HG03469 (cell line): ENCODE measurements at regions not wholly inside any gene's neighbourhood (a gene's known extent, or its start where the extent isn't known, plus 50 kb on each side); places are given as distances from the start of the nearest gene placed in this dataset.
"Not testable (repeated sequence)": the region's sequence is repeated elsewhere in the genome, so short reads cannot be mapped to it uniquely, and the experiment has no call there.

ENCODE experiments used
- ATAC-seq: cut with Tn5 transposase; IDR thresholded peaks from one replicate; pipeline ENCODE4 v1.9.1; 2021; ENCODE audit warnings: mild to moderate bottlenecking, moderate library complexity, moderate number of reproducible peaks; ENCODE audit not compliant: unreplicated experiment

DNA sequence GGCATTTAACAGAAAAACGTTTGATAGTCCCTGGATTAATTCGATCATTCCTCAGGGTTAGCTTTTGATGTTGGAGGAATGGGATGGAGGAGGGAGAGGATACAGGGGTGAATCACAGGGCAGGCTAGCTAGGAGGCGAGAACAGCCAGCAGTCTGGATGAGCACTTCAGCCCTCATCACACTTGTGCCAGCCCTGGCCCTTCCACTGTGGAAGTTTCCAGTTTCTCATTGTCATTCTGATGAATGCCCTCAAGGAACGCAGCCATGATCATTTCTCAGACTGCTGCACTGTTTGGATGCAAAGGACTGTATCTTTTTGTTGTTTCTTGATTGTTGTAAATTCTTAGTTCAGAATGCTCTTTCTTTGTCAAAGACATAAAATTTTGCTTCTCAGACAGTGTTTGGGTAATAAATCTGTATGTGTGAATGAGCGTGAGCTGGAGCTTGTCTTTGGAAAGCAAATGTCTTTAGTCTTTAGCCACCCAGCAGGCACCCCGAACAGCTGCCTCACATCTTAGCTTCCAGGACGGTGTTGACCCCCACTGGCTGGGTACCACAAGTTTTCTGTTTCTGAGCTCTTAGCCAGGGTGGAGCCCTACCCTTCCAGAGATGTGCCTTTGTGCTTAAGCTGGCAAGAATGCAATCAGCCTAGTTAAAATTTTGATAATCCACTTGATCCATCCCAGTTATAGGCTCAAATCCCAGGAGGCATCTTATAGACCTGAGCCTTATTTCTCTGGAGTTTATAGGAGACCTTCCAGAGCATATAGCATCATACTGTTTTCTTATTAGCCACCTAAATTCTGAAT lies 121.1 kb downstream of the PDCD6IP start:
- no peak for ATAC-seq

DNA sequence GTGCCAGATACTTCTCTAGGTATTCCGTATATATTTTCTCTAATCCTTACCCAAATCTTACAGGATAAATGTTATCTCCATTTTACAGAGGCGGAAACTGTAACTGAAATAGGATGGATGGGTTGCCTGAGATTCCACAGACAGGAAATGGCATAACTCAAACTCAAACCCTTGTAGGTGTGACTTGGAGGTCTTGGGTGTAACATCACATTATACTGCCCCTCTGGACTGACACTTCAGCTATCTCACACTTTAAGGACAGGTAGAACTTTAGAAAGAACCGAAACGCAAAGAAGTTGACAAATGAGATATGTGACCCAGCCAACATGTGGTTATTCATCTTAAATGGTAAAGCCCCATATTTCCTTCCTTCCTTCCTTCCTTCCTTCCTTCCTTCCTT lies 122.1 kb downstream of the PDCD6IP start:
- no peak for ATAC-seq

DNA sequence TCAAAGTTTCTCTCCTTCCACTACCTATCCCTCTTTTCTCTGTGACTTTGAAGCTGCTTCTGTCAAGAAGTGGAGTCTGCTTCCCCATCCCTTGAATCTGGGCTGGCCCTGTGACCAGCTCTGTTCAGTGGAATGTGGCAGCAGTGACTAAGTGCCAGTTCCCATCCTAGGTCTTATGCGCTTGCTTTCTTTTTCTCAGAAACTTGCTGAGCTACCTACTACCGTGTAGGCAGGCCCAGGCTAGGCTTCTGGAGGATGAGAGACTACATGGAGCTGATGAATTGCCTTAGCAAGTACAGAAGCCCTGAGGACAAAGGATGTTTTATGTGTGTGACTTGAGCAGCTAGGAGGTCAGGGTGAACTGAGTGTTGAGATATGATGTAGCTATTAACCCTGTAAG lies 123.2 kb downstream of the PDCD6IP start:
- ATAC-seq = no peak

DNA sequence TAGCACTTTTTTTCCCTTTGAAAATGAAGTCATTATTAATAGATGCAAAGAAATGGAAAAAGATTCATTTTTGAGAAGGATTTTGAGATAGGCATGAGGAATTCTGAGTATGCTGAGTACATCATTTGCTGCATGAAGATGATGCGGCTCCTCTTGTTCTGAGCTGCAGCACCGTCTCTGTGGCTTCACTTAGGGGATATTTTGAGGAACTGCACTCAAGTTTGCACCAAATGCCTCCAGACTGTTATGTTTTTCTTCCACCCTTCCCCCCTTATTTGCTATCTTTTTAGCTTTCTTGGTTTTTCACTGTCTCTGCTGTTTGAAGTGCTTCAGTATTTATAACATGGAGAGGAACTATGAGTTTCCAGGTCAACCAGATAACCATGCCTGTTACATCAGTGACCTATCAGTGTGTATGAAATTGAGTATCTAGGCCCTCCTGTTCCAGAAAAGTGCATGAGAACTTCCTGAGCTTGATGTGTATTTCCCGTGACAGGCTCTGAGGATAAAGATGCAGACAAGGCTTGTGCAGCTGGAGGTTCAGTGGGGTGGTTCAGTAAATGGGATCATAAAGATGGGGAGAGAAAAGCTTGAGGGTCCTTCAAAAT lies 128.7 kb downstream of the PDCD6IP start:
- no peak for ATAC-seq

DNA sequence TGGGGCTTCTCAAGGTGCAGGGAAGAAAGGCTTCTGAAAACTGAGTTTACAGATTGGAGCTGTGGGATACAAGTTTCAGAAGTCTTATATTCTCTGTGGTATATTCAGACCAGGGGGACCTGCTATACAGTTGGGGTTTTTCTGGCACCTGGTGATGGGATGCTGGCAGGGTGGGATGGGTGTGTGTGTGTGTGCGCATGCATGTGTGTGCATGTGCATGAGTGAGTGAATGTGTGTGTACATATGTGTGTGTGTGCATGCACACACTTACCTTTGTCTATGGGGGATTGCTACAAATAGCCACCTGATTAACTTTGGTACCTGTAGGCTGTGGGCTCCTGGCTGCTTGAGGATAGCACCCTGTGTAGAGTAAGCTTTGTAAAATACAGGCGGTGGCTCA lies 131.4 kb downstream of the PDCD6IP start:
- ATAC-seq = no peak

DNA sequence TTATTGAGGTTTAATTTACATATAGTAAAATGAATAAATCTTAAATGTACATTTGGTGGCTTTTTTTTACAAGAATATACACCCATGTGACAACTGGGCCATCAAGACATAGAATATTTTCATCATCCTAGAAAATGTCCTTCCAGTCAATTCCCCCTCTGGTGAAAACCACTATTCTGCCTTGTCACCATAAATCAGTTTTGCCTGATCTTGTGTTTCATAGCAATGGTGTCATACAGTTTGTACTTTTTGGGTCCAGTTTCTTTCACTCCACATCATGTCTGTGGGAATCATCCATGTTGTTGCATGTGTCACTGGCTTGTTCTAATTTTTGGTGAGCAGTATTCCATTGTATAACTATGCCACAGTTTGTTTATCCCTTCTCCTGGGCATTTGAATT lies 133.1 kb downstream of the PDCD6IP start:
- no peak for ATAC-seq

DNA sequence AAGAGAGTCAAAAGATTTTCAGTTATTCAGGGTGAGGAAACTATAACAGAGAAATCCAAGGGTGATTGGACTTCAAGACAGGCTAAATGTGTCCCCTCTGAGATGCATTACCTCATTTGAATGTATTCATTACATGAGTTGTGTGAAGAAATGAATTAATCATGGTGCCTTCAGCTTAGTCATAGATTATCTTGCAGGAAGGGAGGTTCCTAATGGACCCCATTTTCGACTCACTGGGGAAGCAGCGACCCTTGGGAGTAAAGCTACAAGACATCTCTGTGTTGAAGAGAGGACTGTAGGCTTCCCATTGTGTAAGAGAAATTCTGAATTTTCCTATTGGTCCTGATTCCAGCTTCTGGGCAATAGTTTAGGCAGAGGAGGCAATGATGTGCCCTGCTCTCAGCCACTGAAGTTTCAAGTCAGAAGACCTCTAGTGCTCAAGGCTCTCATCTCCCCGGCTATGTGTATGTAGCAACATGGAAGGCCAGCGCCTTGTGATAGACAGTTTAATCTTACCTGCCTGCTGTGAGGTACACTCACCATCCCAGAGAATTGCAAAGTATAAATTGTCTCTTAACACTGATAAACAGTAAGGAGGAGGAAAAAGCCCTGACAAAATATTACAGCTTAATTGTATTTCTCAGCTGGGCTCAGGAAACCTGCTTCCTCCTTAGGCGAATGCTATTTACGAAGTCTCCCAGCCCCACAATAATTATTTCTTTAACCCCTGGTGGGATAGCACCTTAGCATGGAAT lies 133.8 kb downstream of the PDCD6IP start:
- ATAC-seq = no peak

DNA sequence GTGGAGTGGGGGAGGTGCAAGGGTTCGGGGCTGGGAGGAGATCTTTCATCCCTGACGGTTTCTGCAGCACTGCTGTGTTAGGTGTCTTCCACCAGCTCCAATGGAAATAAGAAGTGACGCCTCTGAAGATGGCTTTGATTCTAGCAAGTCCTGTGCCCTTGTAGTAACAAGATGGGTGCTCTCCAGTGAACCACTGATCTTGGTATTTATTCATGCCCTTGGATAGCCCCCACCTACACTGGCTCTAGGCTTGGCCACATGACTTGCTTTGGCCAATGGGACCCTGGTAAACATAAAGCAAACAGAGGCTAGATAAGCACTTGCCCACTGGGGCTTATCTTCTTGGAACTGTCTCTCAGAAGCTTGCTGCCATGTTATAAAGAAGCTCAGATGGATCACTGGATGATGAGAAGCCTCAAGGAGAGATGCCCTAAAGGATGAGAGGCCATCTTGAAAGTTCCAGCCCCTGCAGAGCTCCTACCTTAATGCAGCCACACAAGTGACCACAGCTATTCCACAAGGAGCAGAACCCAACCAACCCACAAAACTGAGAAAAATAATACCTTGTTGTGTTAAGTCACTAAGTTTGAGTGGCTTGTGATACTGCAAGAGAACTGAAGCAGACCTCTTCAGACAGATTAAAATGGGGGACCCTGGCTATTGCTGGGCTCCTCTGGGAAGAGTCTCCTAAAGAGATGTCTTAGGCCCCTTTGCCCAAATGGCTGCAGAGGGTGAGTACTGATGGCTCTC lies 137.9 kb downstream of the PDCD6IP start:
- no peak for ATAC-seq

DNA sequence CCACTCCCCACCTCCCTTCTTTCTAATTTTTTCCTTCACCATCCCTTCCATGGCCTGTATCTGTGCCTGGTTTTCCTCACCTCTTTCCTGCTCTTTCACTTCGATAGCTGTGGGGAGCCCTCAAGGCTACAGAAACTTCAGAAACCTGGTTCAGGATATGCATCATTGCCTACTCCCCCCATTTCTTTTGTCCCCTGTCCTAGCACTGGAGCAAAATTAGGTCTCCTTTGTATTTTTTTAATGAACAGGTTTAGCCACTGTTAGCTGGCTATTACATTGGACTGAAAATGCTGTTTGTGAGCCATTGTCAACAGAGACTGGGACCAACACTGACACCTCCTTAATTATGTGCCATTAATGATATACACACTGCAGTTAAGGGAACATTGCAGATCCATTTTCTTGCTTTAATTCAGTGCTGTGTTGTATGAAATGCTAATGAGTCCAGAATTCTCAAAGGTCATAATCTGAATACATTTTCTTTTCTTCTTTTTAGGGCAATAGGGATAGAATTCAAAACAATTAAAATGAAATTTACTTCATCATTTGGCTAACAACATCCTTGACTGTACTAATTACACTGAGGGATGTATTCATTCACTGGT lies 138.6 kb downstream of the PDCD6IP start:
- ATAC-seq = no peak

DNA sequence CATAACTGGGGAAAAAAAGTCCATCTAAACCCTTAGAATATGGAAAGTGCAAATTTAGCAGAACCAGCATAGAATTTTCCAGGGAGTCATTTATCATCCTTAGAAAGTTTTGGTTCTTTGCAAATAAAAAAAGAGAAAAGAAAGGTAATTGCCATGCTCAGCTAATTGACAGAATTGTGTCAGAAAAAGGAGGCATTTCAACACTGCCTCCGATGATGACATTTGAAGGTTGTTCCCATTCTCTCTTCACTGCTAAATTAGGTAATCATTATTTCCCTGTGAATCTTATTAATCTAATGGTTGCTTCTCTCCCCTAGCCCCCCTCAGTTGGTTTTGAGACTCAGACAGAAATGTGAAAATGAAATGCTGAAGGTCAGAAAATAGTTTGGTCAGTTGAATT lies 139.2 kb downstream of the PDCD6IP start:
- no peak for ATAC-seq

DNA sequence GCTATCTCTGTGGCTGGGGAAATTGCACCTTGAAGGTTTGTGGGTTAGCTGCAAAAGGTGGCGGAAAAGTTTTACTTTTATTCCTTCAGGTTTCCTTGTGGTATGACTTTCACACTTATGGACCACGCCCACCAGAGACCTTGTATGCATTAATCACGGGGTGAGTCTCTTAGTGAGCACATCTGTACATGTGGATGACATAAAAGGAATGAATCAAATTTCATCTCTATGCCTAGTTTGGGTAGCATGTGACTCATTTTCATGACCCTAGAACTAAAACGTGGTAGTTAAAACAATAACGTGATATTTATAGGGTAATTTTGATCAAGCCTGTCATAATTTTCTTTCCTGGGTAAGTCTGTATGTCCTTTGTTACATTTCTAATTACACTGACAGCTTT lies 141.7 kb downstream of the PDCD6IP start:
- no peak for ATAC-seq

DNA sequence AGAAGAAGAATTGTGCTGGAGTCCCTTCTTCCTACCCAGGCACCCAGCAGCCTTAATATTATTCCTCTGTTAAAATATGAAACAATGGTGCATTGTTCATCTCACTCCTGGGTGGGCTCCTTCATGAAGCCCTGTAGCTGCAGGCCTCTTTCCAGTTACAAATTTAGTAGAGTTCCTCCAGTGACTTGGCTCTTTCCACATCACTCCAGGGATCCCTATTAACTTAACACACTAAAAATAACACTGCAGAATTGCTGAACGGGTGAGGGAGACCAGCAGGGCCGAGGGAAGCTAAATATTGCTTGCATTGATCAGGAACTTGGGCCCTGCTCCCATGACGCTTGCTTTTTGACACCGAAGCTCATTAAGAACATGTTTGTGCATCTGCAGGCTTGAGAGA lies 142.3 kb downstream of the PDCD6IP start:
- ATAC-seq = no peak

DNA sequence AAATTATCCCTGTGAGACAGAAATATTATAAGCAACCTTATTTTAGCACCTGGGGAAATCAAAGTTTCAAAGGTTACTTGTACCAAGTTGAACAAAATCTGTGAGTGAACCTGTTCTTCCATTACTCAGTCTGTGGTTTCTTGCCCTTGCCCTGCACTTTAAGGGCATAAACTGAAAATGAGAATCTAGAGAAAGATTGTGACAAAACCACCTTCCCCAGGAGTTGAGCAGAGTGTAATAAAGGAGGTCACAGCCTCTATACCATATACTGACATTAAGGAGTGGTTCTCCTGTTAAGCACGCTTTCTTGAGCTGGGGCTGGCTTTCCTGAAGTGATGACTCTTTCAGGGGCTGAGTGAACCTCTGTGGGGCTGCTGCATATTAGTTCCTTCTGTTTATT lies 143.4 kb downstream of the PDCD6IP start:
- ATAC-seq = no peak

DNA sequence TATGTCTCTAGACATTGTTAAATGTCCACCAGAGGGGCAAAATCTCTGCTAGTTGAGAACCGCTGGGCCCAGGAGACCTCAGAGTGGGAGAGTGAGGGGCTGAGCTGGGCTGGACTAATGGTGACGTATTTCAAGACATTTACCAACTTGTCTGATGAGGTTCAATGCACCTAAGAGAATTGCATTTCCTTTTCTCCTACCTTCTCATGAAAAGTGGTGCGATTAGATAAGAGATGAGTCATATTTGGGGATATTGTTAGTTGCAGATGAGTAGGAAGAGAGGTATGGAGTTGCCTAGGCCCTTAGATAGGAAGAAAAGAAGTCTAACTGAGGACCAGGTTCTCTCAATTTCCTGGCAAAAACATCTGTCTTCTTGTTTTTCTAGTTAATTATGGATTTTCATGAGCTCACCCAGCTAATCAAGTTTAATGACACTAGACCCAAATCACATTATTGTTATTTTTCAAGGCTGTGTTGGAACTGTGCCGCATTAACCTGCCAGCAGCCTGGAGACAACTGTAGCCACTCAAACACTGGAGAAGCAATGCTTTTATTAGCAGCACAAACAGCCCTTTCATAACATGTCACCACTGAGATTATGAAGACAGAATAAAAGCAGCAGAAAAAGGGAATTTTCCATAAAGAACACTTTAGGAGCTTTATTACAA lies 144.2 kb downstream of the PDCD6IP start:
- no peak for ATAC-seq

DNA sequence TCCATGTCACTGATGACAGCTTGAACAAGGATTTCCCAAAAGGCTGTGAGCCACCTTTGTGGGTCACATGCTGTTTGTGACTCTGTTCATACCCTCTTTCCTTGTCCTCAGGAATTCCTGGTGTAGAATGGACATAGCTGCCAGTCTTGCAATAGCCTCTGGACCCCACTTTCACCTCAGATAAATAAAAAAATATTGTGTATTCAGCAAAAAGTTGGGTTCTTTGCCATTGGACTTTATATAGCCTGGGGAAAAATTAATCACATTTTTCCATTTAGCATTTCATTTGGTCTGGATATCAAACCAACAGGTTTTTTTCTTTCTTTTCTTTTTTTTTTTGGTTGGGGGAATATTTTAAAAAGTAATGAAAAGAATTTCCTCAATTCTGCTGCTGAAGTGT lies 144.8 kb downstream of the PDCD6IP start:
- ATAC-seq = no peak

DNA sequence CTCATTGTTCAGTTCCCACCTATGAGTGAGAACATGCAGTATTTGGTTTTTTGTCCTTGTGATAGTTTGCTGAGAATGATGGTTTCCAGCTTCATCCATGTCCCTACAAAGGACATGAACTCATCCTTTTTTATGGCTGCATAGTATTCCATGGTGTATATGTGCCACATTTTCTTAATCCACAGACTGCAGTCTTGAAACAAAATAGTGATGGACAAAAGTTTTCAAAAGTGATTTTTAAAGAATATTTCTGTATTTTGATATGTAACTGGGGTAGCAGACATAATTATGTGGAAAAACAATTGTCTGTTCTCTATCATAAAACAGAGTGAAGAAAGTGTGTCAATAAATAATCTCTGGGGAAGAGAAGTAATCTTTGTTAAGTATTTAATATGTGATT lies 148.2 kb downstream of the PDCD6IP start:
- ATAC-seq = not testable (repeated sequence)

DNA sequence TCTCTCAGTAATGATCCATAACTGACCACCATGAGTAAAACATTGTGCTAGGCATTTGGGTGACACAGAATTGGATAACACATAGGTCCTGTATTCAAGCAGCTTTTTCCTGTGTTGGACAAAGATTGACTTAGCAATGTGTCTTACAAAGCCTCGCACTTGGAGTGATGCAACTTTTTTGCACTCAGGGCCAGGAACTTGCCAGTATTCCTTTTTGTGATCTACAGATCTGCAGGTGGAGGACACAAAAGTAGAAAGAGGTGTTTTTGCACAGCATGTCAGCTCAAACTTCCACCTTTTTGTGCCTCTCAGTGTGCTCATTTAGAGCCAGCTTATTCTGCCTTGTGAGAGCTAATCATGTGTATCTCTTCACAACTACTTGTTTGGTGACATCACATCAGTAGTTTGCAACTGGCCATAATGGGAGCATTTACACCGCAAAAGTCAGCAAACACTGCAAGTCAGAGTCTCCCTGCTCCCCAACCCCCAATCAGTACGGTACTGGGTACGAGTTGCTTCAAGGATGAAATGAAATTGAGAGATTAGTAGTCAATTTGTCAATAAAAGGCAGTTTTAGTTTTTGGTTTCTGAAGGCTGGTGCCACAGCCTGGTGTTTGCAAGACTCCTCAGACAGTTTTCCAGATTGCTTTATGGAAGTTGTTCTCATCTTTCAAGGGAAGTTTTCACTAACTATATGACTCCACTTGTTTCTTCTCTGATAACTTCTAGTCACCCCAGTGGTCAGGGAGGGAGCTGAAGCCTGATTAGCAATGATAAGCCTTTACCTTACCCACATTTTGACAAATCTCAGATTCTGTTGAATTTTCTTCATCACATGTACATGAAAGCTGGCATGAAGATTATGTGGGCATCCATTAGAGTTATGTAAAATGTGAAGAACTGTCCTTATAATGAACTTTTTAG lies 149.1 kb downstream of the PDCD6IP start:
- no peak for ATAC-seq

DNA sequence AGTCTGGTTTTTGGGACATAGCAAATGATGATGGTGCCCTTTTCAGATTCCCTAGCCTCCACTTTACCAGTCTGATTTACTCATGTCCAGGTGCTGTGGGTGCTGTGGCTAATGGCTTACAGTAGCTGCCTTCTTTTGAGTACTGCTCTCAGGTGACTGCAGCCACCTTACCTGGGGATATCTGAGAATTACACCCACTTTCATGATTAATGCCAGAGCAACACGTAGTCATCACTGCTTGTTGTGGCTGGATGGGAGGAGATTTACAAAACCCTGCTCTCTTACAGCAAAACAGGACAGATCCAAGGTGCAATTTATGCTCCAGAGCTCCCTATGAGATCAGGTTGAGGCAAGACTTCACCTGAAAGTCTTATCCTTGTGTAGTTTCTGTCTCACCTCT lies 150.6 kb downstream of the PDCD6IP start:
- ATAC-seq = no peak

DNA sequence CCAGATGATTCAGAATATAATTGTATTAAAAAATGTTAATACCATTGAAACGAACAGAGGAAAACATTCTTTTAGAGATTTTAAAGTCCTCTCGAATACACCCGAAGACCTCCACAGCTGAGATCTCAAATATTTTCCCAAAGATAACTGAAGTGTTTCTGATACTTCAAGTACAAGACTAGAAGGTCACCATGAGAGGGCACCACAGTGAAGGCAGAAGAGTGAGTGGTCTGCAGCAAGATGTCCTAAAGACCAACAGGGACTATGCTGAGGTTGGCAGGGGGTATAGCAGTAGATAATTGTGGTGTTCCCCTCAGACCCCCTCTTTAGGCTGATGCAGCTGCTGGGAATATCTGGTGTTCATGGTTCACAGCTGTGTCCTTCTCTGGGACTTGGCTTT lies 156.5 kb downstream of the PDCD6IP start:
- no peak for ATAC-seq
